ENCODE measurements at regions not wholly inside any gene's neighbourhood (a gene's known extent, or its start where the extent isn't known, plus 50 kb on each side); places are given as distances from the start of the nearest gene placed in this dataset.

DNA sequence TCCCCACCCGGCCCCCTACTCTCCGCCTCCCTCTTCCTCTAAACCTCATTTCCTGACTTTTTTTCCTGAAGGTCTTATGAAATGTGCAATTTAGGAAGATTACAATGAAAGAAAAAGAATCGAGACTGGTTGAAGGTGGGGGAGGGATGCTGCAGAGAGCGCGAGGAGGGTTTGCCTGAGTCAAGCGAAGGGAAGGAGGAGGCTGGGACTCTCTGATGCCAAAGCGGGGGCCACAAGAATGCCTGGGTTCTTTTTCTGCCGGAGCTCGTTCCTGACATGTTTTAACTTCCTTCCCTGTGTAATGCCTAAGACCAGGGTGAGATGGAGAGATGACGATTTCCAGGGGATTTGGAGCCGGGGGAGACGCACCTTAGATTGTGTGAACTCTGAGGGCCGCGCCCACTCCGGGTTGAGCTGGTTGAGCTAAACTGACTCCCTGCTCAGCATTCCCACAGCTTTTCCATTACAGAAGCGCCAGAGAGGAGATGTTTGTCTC is 270.5 kb upstream of the SORL1-AS1 start:
- DNase-seq, result no peak

DNA sequence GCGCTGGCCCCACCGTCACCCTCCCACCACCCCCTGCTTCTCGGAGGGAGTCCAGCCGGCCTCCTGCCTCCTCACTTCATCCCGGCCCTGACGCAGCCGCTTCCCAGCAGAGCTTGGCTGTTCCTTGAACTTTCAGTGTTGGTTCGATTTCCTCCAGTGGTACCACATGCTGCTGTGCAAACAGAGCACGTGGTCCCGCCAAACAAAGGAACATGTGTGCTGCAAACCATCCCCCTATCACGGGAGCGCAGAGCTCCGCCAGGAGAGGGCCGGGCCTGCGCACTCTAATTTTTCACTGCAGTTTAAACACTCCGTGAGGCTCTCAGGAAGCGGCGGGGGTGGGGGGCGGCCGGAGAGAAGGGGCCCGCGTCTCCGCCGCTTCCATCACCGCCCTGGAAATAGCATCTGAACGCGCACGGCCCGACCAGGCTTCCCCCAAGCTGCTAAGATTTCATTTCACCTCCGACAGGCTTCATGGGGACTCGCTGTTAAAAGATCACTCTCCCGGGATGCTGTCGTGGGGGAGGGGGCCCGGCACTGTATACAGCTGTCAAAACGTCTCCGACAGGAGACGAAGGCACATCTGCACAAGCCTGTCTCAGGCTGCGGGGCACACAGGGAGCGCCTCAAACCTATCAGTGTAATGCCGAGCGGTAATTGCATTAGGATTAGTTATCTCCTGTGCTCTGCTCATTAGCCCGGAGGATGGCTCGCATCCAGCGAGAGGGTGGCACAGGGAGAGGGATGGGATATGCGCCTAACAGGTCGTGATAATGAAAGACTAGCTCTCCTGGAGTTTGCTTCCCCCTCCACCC is 269.9 kb upstream of the SORL1-AS1 start:
- peak in 2 of 3 donors; percentile 12 to 24 for DNase-seq

DNA sequence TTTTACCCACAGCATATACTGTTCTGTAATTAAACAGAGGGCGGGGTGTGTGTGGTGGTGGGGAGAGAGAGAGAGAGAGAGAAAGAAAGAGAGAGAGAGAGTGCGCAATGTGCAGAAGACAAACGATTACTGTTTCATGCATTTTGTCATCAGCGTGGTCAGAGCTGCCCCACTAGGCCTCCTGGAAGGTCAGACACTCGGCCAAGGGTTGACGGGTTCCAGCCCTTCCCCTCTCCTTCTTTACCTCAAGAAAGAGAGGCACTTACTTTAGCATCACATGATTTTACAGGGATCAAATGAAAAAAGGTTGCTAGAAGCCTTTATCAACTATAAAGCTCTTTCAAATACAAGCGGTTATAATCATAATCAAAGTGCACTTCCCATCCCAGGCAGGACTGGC is 269.2 kb upstream of the SORL1-AS1 start:
- no peak for DNase-seq

DNA sequence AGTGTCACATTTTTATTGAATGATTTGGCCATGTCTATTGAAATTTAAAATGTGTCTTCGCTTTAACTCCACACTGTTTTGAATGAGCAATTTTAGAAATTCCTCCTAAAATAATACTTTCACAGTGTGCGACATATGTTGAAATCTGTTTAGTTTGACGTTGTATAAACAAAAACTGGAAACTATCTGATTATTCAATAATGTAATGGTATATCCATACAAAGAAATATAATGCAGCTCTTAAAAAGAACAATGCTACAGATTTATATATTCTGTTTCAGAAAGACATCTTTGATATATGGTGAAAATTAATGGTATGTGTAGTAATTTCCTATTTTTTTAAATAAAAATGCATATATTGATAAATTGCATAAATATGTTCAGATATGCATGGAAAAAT is 268.7 kb upstream of the SORL1-AS1 start:
- DNase-seq, result no peak

DNA sequence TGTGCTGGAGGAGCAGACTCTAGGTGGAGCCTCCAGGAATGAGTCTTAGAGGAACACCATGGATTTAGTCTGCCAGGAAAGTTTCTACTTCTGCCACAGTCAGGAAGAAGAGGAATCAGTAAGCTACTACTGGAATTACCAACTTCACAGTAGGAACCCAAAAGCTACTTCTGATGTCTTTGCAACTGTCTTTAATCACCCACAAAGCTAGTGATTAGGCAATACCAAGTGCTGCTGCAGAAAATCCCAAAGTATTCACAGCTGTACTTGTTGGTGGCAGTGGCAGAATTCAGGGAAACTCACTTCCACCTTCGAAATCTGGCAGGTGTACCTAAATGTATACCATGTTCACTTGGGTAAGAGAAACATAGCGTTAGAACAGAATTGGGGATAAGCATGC is 264.5 kb upstream of the SORL1-AS1 start:
- no peak for DNase-seq

DNA sequence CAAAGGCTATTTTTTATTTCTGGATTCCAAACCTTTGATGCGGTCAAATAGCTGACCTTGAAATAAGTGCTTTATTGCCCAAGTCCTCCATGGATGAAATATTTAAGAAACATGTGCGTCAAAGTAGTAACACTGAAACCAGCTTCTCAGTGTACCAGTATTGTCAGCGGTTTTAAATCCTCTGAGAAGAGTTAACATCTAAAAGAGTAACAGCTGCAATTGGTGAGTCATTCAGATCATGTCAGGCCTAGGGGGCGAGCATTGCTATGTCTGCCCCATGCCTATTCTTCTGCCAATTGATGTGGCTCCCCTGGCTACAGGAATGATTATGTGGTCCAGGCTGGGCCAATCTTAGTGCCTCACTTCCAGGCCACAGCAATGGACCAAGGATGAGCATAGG is 263.3 kb upstream of the SORL1-AS1 start:
- DNase-seq, result no peak

DNA sequence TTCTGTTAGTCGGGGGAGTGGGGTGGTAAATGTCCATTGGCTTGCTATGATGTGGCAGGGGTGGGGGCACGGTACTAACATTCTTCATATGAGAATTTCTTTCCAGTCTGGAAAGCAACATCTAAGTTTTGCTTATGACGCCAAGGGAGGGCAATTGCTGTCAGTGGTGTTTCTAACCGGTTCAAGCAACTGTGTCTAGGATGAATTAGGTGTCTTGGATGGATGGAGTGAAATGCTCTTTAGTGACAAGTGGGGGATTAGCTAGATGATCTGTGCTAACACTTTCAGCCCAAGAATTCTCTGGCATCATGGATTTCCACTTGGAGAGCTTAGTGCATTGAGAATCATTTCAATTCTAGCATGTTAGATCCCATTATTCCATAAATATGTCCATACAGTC is 262.6 kb upstream of the SORL1-AS1 start:
- no peak for DNase-seq

DNA sequence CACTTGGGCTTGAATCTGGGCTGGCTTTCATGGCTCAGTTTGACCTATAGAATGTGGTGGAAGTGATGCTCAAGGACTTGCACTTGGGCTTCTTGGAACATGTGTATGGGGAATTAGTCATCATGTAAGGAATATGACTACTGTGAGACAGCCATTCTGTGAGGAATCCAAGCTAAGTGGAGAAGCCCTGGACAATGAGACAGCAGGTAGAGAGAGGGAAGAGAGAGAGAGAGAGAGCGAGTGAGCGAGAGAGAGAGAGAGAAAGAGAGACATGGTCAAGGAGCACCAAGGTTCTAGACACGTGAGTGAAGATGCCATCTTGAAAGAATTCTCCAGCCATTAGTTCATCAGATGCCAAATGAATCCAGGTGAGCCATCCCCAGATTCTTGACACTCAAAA is 261.6 kb upstream of the SORL1-AS1 start:
- no peak for DNase-seq

DNA sequence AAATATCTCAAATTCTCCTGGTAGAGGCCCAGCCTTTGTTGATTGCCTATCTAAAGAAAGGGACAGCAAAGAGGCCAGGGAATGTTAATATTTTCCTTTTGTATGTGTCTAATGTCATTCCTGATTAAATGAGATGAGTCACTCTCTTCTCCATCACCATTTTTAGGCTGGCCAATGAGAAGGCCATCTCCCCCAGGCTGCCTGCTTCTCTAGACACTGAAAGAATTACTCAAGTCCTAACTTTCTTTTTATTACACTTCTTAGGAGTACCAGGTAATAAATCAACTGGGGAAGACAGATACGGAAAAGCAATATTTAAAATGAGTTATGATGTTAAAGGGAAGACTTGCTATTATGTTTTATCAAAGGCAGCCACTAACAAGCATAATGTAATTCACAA is 259.2 kb upstream of the SORL1-AS1 start:
- no peak for DNase-seq

DNA sequence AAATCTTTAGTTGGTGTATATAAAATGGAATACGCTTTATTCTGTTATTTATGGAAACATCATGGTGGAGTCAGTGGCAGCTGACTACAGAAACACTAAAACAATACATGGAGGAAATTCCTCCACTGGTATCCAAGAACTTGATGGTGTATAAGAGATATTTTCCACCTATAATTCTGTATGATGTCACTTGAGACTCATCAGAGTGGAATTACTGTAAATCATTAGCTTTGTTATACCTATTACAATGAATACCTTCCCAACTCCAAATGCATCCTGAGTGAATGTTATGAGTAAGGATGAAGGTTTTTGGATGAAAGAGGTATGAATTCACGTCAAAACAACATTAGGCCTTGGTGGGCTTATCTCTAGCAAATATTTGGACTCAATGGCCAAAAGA is 258.5 kb upstream of the SORL1-AS1 start:
- DNase-seq, result no peak

DNA sequence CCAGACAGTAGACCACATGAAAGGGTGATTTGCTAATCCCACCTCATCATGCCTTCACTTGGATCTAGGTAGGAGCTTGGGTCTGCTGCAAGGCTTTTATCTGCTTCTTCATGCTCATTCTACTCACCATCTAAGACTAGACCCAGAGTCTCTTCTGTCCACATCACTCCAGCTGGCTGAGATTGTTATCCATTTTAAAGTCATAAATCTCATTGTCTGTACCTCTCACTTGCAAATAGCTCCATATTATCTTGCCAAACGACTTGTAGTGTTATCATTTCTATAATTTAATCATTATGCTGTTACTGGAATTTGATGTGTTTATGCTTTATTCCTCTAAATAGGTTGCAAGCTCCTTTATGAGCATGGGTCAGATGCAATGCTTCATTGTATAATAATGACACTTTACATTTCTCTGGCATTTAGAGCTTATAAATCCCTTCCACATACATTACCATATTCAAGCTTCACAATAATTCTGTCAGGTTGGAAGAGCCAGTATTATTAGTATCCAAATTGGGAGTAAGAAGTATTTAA is 254.2 kb upstream of the SORL1-AS1 start:
- no peak for DNase-seq

DNA sequence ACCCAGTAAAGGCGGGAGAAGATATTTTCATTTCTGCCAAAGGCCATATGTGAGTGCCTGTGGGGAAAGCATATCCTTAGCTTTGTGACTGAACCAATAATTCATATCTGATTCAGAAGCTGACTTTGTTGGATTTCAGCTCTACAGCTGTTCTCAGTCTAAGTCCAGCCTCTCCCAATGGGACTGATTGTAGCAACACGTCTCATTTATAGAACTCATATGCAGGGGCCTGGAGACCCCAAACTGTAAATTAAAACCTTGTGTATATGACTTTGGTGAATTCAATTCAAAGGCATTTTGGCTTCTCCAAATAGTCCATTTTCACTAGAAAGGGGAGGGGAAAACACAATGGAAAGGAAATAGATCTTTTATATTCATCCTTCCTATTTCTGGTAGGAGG is 250.4 kb upstream of the SORL1-AS1 start:
- no peak for DNase-seq

DNA sequence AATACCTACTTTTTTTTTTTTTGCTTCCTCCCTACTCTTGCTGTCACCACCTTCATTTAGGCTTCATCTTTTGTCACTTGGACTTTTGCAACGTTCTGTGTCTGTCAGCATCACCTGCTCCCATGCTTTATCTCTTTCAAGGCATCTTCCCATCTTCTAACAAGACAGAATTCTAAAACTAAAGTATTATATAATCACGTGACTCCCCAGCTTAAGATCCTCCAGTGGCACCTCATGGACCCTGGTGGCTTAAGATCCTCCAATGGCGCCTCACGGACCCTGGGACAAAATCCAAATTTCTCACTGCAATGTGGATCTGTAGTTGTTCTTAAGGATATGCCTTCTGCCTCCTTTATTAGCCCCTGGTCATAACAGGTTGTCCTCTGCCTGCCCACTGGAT is 248.2 kb upstream of the SORL1-AS1 start:
- DNase-seq, result no peak

DNA sequence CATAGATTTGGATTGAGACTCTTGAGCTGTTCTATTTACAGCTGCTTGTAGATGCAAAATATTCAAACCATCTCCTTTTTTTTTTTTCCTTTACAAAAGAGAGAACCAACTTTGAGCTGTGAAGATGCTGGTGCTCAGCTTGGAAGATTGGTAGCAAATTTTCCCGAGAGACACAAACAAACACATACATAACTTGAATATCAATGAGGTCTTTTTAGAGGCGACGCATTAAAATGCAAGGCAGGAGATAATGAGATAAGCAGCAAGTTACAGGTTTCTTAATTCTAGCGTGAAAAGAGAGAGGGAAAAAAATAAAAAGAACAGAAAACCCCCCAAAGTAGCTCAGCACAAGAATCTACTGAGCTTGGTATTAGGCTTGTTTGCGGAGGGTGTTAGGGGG is 247.0 kb upstream of the SORL1-AS1 start:
- no peak for DNase-seq

DNA sequence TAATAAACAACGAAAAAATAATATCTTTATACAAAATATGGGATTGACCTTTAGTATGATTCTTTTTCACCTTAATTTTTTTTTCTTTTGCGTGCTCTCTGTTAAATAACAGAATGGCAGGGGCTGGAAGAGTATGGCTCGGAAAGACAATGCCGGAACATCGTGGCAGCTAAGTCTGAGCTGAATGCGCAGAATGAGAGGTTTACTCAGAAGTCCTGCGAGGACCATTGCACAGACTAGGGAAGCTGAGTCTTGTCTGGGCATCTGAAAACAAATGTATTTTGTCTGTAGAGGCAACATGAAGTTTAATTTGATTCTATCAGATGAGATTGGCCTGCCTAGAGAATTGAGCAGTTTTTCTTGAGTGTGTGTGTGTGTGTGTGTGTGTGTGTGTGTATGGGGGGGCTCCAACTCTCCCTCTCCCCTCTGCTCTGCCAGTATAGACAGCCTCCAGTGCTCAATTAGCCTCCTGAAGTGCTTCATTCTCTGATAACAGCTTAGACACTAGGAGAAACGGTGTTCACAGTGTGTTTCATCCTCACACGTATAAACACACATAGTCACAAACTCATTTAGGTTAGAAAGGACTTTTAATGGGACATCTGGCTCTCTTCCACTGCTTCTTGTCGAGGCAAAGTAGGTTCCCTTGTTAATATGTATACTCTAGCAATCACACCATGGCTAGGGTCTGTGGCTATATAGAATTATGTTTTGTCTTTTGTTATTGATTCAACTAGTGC is 244.3 kb upstream of the SORL1-AS1 start:
- no peak for DNase-seq

DNA sequence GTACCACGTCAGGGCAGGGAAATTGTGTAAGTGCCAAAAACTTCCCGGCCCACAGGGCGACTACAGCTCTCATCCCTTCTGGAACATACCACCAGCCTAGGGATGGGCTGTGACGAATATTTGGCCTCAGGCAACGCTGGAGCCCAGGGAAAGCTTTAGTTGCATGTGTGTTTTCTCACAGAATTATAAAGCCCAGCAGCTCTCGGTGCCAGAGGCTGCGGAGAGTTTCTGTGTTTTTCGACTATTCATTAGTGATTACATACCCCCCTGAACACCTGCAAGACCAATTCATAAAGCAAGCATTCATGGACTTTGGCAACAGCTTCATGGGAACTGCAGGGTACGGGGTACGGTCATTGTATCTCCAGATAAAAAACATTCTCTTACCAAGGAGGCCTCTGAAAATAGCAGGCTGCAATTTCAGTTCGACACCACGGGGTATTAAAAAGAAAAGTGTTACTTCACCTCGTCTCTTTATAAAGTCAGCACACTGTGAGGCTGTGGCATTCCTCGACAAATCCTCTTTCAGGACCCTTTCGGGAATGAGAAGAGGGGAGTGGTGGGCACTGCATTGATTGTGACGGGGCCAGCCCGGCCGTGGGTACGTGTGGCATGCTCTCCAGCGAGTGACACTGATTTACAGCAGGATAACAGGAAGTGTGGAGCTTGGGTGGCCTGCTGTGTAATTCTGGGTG is 243.6 kb upstream of the SORL1-AS1 start:
- DNase-seq, result no peak

DNA sequence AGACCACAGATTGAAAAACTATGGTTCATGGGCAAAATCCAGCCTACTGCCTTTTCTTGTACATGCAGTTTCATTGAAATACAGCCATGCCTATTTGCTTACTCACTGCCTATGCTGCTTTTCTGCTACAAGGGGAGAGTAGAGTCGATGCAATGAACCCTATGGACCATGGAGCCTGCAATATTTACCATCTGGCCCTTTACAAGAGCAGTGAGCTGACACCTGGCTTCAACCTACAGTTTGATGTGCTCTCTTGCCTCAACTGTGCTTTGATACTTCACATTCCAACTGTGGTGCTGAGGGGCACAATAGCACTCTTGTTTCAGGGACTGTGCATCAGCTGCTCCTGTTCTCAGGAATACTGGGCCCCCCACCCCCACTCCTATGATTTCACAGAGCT is 239.5 kb upstream of the SORL1-AS1 start:
- no peak for DNase-seq

DNA sequence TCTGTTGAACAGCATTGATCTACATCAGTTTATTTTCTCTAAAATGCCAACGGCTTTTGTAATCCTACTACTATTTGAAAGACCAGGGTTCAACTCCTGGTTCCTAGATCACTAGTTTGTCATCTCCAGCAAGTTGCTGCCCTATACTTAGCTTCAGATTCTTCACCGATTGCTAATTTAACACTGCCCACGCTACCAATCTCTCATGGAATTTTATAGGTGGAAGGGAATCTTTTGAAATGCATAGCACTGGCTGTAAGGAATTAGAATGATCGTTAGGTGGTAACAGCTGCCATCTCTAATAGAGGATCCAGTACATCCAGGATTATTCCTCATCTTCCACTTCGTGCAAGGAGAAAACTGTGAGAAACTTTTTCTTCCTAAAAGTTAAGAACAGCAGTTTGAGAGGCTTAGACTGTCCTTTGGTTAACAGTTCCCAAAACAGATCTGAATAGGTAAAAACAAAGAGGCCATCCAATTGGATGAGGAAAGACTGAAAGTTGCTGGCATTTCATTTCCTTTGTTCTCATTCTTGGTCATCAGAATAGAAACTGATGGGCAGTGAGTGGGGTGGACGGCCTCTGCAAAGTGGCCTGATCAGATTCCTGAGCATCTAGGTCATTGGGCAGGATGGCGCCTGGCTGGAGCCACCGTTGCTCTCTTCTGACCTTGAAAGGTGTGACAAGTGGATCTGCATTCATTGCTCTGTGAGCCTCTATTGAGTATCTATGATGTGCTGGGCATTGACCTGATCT is 236.3 kb upstream of the SORL1-AS1 start:
- DNase-seq, result no peak

DNA sequence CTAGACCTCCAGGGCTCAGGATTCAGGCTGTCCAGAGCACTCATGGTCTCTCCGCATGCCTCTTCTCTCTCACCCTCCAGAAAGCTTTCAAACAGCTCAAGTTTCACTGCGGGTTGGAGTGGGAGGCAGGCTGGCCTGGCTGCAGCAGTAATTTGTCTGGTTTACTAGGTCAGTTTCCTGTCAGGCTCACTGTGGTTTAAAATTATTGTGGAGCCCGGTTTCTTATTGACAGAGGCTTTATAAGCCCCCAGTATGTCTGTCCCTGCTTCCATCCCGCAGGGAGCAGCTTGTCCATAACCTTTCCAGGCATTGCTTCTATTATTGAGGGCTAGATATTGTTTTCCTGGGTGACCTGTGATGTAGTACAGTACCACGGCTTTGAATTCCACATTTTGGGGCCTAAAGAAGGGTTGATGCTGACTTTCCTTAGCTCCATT is 235.3 kb upstream of the SORL1-AS1 start:
- no peak for DNase-seq

DNA sequence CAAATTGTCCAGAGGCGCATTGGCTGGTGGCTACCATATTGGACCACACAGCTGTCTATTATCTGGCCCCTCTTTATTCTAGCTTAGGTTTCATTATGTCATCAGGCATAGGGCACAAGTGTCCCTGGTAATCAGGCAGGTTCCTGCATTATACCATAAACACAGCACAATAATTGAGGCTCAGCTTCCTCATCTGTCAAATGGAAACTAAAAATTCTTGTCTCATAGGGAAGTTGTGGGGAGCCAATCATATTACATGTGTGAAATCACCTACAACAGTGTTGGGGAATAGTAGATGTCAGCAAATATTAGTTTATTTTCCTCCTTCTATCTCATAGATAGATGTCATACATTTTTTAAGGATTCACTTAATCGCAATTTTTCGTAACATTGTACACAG is 231.0 kb upstream of the SORL1-AS1 start:
- DNase-seq, result peak; percentile 19 to 30 (median 20)
